T follicular helper cell (primary cell): ENCODE measurements at regions not wholly inside any gene's neighbourhood (a gene's known extent, or its start where the extent isn't known, plus 50 kb on each side); places are given as distances from the start of the nearest gene placed in this dataset.

Source experiments
- DNase-seq: peaks from one replicate; pipeline ENCODE4 v3.0.0-alpha.2; 2020; ENCODE audit warnings: low read depth

GRCh38 chr3:104503022-104503421 lies 863.7 kb upstream of the ALCAM start:
- no peak for DNase-seq

DNA sequence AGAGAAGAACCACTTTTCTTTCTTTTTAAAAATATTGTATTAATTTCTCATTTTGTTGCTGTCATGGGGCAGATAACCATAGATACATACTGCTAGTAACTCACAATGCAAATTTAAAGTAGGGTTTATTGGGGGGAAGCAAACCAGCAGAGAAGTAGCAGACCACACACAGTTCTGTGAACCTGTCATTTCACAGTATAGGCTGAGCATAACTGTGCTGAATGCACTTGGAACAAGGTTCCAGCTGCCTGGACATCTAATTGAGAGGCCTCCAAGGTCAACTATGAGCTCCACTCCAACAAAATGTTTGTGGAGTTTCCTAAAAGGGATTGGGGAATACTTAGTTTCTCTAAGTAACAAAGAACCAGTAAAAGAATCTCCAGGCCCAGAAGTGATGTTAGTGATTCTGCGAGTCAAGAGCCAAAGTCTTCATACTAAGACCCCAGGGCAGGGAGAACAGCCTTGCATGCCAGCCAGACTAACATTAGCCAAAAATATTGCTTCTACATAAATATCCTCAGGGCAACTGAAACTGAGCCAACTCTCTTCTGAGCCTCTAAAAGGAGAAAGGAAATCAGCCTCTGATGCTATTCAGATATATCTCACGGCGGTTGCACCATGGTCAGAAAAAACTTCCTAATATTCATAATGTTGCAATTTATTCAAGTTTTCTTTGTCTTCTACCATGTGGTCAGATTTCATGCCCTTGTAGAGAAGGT lies 856.4 kb upstream of the ALCAM start:
- DNase-seq: no peak

DNA sequence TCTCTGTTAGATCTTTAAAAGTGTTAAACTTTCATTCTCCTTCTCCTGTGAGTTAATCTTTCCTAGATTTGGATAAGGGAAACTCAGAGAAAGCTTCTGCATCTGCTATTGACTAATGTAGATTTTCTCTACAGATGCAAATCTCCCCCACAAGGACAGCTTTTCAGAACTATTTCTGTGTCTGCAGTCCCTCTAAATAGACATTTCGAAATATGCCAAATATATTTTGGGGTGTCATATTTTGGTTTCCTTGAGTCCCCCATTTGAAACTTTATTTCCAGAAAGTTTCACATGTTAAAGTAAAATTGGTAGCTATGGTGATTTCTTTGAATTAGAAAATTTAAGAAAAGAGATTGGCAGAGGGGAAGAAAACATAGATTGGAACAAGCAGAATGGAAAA lies 852.3 kb upstream of the ALCAM start:
- no peak for DNase-seq

- no peak for DNase-seq
These were observed 851.9 kb upstream of the ALCAM start for GRCh38 chr3:104514776-104515175.

DNA sequence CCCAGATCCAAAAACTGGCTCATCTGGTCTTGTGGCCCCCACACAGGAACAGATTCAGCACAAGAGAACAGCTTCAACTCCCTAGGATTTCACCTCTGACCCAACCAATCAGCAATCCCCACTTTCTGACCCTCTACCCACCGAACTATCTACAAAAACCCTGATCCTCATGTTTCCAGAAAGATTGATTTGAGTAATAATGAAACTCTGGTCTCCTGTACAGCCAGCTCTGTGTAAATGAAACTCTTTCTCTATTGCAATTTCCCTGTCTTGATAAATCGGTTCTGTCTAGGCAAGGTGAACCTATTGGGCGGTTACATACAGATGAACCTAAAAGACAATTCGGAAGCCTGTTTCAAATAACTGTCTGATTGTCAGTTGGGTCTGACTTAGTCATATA lies 847.6 kb upstream of the ALCAM start:
- no peak for DNase-seq

GRCh38 chr3:104519468-104520227 lies 847.1 kb upstream of the ALCAM start:
- DNase-seq: no peak

DNA sequence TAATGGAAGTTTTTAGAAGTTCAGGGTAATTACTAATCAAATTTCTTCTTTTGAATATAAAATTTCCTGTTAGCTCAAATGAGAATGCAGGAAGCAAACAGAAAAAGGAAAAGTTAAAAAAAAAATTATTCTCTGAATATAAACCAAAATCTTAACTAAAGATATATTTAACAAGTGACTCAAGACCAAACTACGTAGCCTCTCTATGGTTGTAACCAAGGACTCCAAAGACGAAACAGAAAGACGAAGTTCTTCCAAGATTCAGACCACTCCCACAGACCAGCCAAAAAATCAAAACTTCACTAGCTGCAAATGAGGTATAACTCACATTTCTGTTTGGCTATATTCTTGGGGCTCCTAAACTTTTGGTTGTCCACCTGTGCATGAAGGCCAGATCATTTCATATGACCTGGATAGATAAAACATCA lies 846.5 kb upstream of the ALCAM start:
- DNase-seq: no peak

DNA sequence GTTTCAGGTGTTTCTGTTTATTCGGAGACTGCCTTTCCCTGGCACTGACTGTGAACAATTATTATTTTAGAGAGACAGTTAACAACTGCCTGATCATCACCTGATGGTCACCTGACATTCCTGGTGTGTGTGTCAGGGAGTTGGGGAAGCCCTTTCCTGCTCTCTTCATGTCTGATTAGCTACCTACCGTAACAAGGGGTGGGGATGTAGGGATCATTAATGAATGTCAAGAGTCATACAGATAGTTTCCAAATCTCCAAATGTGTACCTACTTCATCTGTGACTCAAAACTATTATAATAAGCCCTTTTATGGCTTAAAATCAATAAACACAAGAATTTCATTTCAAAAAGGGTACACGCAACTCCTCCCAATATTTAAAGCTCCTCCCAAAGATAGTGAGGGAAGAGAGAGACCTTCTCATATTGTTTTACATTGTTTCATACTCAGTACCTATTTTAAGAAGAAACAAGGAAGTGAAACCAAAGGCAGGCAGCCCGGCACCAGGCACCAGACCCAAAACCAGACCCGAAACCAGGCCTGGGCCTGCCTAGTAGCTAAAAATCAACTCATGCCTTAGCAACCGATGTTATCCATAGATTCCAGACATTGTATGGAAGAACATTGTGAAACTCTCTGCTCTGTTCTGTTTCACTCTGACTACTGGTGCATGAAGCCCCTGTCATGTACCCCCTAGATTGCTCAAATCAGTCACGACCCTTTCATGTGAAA lies 844.9 kb upstream of the ALCAM start:
- no peak for DNase-seq

- no peak for DNase-seq
These were observed 843.6 kb upstream of the ALCAM start for GRCh38 chr3:104523136-104523535.

DNA sequence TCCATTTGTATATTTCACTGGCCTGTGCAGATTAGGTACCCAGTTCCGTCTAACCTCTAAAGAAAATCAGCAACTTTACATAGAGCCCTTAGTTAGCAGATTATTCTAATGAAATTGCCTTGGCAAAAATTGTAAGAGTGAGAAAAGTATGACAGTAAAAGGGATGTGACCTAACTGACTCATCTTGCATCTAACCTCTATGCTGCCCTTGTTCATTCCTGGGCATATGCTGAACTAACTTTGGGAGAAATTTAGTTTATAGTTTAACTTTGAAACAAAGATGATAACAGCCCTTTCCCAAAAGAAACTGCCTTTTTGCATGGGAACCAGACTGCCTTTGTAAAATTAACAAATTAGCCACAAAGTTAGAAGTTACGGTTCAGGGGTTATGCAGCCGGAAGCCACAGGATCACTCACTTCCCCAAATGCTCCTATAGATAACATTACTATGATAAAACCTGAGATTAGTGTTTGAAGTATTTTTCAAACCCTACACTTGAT lies 839.8 kb upstream of the ALCAM start:
- DNase-seq: no peak

DNA sequence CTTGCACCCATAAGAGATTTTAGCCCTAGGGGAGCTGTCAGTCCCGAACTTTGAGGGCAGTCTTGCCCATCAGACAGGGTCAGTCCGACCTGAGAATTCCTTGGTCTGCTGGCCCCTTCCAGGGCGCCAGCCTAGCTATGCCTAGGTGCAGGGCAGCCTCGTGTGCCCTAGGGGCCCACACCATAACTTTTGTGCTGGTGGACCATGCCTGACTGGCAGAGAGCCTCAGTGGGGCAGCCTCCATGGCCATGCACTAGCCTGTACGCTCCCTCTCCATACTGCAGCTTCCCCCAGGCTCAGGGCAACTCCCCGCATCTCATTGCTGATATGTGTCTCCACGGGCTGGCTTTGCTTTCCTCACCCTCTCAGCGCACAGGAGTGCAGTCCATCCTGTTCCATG lies 835.8 kb upstream of the ALCAM start:
- DNase-seq: no peak

DNA sequence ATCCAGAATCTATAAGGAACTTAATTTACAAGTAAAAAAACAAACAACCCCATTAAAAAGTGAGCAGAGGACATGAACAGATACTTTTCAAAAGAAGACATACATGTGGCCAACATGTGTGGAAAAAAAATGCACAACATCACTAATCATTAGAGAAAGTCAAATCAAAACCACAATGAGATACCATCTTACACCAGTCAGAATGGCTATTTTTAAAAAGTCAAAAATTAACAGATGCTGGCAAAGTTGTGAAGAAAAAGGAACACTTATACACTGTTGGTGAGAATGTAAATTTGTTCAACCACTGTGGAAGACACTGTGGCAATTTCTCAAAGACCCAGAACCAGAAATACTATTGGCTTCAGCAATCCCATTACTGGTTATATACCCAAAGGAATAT lies 830.0 kb upstream of the ALCAM start:
- DNase-seq: no peak

- no peak for DNase-seq
These were observed 829.4 kb upstream of the ALCAM start for GRCh38 chr3:104537323-104537722.

GRCh38 chr3:104546301-104546700 lies 820.4 kb upstream of the ALCAM start:
- DNase-seq: no peak

DNA sequence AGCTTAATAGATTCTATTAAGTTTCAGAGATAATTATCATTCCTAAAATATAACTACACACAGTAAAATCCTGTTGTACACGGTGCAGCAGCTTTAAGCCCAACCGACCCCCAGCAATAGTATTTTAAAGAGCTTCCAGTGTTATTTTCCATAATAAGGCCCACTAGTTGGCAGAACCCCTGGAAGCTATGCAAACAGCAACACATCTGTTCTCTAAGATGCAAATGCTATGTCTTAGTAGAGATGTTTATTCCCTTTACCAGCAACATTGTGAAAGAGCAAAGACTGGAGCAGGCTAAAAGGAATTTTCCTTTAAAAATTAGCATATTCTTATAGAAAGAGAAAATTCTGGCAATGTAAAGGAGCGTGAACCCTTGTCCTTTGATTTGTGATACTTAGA lies 819.7 kb upstream of the ALCAM start:
- no peak for DNase-seq

DNA sequence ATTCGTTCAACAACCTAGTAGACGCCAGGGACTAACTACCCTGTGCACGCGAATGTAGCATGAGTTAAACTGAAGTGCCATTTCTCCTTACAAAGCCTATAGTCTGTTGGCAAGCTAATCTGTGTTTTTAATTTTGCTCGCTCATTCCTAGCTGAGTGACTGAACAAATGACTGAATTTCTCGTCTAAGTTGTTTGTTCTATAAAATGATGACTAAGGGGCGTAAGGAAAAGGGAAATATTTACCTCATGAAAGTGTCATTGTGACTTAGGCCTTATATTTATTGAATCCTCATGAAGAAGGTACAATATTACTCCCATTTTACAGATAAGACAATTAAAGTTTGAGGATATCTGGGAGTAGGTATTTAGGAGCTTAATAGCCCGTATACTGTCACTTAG lies 818.3 kb upstream of the ALCAM start:
- no peak for DNase-seq

DNA sequence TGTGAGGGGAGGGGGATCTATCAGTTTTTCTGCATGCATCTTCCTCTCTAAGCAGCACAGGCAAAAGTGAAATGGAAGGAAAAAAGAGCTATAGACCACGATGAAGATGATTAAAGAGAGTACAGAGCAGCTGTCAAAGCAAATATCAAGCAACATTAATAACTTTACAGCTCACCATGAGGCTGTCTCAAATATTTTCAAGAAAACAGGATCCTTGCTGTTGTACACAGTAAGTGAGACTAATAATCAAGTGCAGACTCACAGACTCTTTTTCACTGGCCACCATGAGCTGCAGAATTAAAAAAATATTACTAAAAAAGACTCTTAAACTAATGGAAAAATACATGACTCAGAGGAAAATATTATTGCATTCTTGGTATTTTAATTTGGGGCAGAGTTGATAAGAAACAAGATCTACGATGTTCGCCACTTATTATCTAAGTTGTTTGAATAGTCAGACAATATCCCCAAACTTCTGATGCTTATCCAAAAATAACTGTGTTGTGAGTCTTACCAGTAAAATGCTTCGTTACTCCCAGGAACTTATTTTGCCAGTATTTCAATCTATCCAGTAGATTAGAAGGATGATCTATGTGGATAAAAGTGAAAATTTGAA lies 817.5 kb upstream of the ALCAM start:
- DNase-seq: no peak

- DNase-seq: no peak
These were observed 813.6 kb upstream of the ALCAM start for GRCh38 chr3:104553121-104553520.

GRCh38 chr3:104554425-104554824 lies 812.3 kb upstream of the ALCAM start:
- DNase-seq: no peak

DNA sequence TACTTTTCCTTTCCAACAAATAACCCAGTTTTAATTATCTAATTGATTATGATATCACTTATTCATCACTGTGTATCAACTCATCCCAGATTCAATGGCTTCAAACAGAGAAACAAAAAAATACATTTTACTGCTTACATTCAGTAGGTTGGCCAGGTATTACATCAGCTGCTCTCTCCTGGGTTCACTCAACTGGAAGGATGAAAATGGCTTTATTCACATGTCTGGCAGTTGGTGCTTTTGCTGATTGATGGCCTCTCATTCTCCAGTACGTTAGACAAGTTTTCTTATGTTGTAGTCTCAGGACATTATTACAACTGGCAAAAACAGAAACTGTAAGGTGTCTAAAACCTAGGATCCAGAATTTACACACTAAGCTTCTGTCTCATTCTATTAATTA lies 811.0 kb upstream of the ALCAM start:
- DNase-seq: no peak

DNA sequence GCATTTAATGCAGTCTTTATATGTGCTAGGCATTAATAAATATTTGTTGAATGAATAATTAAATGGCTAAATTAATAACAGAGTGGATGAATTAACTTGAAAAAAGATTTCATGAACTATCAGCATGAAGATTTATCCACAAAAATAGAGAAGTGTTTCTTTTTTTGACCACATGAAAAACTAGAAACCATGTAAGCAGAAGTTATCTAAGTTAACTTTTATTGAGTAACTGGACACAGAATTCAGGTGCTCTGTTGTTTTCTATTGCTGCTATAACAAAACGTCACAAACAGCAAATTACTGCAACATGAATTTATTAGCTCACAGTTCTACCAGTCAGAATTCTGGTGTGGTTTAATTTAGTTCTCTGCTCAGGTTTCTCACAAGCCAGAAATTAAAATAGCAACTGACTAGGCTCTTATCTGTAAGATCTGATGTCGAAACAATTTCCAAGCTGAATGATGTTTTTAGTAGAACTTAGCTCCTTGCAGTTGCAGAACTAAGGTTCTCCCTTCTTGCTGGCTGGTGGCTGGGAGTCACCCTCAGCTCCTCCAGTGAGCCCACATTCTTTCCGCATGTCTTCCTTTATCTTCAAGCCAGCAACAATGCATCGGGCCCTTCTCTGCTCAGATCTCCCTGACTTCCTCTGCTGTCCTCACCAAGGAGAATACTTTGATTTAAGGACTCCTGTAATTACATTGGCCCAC lies 810.2 kb upstream of the ALCAM start:
- DNase-seq: no peak

DNA sequence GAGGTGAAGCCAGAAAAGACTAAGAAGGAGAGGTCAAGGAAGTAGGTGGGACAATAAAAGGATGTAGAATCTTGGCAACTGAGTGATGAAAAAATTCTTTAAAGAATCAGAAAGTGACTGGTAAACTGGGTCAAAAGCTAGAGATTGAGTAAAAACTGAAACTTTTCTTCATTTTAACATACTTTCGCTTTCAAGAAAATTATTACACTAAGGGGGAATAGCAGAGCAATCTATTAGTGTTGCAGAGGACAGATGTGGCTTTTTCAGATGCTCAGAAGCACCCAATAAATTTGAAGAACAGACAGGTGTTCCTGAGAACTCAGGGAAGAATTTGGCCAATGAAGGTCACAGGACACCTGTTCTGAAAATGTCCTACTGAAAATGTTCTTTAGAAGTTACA lies 805.4 kb upstream of the ALCAM start:
- DNase-seq: no peak
